Trophoblast cell (in vitro differentiated cells and primary cell): ENCODE measurements at regions not wholly inside any gene's neighbourhood (a gene's known extent, or its start where the extent isn't known, plus 50 kb on each side); places are given as distances from the start of the nearest gene placed in this dataset.

Source experiments
- DNase-seq, 2 donors: peaks; one replicate each; pipeline ENCODE4 v3.0.0-alpha.2; 2016
- H2AFZ ChIP-seq: 2 replicates; pipeline ENCODE4 v1.6.1; 2013; ENCODE audit warnings: low read length, moderate library complexity, mild to moderate bottlenecking; ENCODE audit not compliant: insufficient read depth, poor library complexity
- H2AK5ac ChIP-seq: 2 replicates; pipeline ENCODE4 v1.6.1; 2013; ENCODE audit warnings: mild to moderate bottlenecking, low read length
- H2BK120ac ChIP-seq: 2 replicates; pipeline ENCODE4 v1.6.1; 2013; ENCODE audit warnings: low read length, mild to moderate bottlenecking, moderate library complexity; ENCODE audit not compliant: insufficient read depth, poor library complexity
- H2BK12ac ChIP-seq: 2 replicates; pipeline ENCODE4 v1.6.1; 2013; ENCODE audit warnings: mild to moderate bottlenecking, low read length, moderate library complexity
- H2BK5ac ChIP-seq: 2 replicates; pipeline ENCODE4 v1.6.1; 2013; ENCODE audit warnings: low read length, low read depth, moderate library complexity, mild to moderate bottlenecking; ENCODE audit not compliant: poor library complexity
- H3K14ac ChIP-seq: 2 replicates; pipeline ENCODE4 v1.6.1; 2013; ENCODE audit warnings: mild to moderate bottlenecking, low read length
- H3K18ac ChIP-seq: 2 replicates; pipeline ENCODE4 v1.6.1; 2013; ENCODE audit warnings: mild to moderate bottlenecking, low read length
- H3K23ac ChIP-seq: 2 replicates; pipeline ENCODE4 v1.6.1; 2013; ENCODE audit warnings: low read length
- H3K27ac ChIP-seq: 2 replicates; pipeline ENCODE4 v1.5.1; 2013; ENCODE audit warnings: low read depth, mild to moderate bottlenecking, inconsistent platforms, low read length, moderate library complexity
- H3K27me3 ChIP-seq: 2 replicates; pipeline ENCODE4 v1.6.1; 2013; ENCODE audit warnings: inconsistent platforms, mild to moderate bottlenecking, low read length, moderate library complexity; ENCODE audit not compliant: insufficient read depth
- H3K36me3 ChIP-seq, 2 experiments: 1 replicate in 1 of 2; 2 replicates in 1 of 2; pipeline ENCODE4 v1.6.1; 2013; ENCODE audit warnings: low read length in 2 of 2, mild to moderate bottlenecking in 2 of 2, moderate library complexity in 1 of 2; ENCODE audit not compliant: insufficient read depth in 2 of 2, control insufficient read depth in 1 of 2
- H3K4ac ChIP-seq: 2 replicates; pipeline ENCODE4 v1.6.1; 2013; ENCODE audit warnings: low read depth, mild to moderate bottlenecking, low read length, moderate library complexity
- H3K4me1 ChIP-seq, 2 experiments: 1 replicate in 1 of 2; 2 replicates in 1 of 2; pipeline ENCODE4 v1.6.1; 2013; ENCODE audit warnings: low read length in 2 of 2, mild to moderate bottlenecking in 2 of 2, moderate library complexity in 1 of 2; ENCODE audit not compliant: insufficient read depth in 2 of 2, control insufficient read depth in 1 of 2
- H3K4me2 ChIP-seq: 2 replicates; pipeline ENCODE4 v1.6.1; 2013; ENCODE audit warnings: inconsistent platforms, mild to moderate bottlenecking, low read length, moderate library complexity
- H3K4me3 ChIP-seq: 2 replicates; pipeline ENCODE4 v1.5.1; 2013; ENCODE audit warnings: mild to moderate bottlenecking, low read depth, low read length, inconsistent platforms
- H3K79me1 ChIP-seq: one replicate; pipeline ENCODE4 v1.6.1; 2013; ENCODE audit warnings: low read length
- H3K79me2 ChIP-seq: 2 replicates; pipeline ENCODE4 v1.6.1; 2013; ENCODE audit warnings: low read length, mild to moderate bottlenecking; ENCODE audit not compliant: control insufficient read depth, insufficient read depth, poor library complexity
- H3K9ac ChIP-seq: 2 replicates; pipeline ENCODE4 v1.6.1; 2013; ENCODE audit warnings: mild to moderate bottlenecking, low read length
- H3K9me3 ChIP-seq: 2 replicates; pipeline ENCODE4 v1.6.1; 2013; ENCODE audit warnings: low read depth, mild to moderate bottlenecking, control low read depth, inconsistent platforms, low read length; ENCODE audit not compliant: insufficient read depth
- H4K12ac ChIP-seq: 2 replicates; pipeline ENCODE4 v1.6.1; 2013; ENCODE audit warnings: low read depth, mild to moderate bottlenecking, low read length, moderate library complexity
- H4K8ac ChIP-seq: 2 replicates; pipeline ENCODE4 v1.6.1; 2013; ENCODE audit warnings: low read depth, mild to moderate bottlenecking, low read length, moderate library complexity
- H4K91ac ChIP-seq: one replicate; pipeline ENCODE4 v1.6.1; 2013; ENCODE audit warnings: low read depth, mild to moderate bottlenecking, low read length, moderate library complexity
- WGBS: extraction: QIAGEN DNeasy Blood & Tissue Kit; methylation state at CpG from one replicate; pipeline ENCODE4 v1.1.7; 2013; ENCODE audit warnings: missing lambda C conversion rate; ENCODE audit not compliant: insufficient read length, insufficient coverage; ENCODE audit errors: extremely low coverage; 5-methylcytosine and 5-hydroxymethylcytosine counted together

GRCh38 chr6:149212206-149212605 lies 105.3 kb upstream of the TAB2 start:
- WGBS = no CpG with 5 or more reads among the region's 6 CpGs

GRCh38 chr6:149212892-149213801 lies 104.4 kb upstream of the TAB2 start:
- Histone ChIP-seq H3K18ac (no peak overlapping the region), H3K79me1 (peaks cover 5% of the 10 kb centered on the region), H3K4me3 (no peak overlapping the region)

More at GRCh38 chr6:149212206-149212605, 105.3 kb upstream of the TAB2 start:
- Histone ChIP-seq H3K27me3 (no peaks in the 10 kb centered on the region), H3K36me3 (no peaks in the 10 kb centered on the region), H3K79me1 (peaks cover 5% of the 10 kb centered on the region), H3K23ac (no peak overlapping the region), H4K8ac (no peak overlapping the region), H3K18ac (no peak overlapping the region), H3K4me3 (no peak overlapping the region), H2BK5ac (no peak overlapping the region), H4K12ac (no peak overlapping the region), H2AFZ (no peak overlapping the region), H2BK120ac (no peak overlapping the region), H3K27ac (no peak overlapping the region), H3K9me3 (no peaks in the 10 kb centered on the region), H3K4me2 (no peak overlapping the region), H4K91ac (no peak overlapping the region), H3K4ac (no peak overlapping the region), H3K79me2 (no peaks in the 10 kb centered on the region), H2AK5ac (no peak overlapping the region), H3K4me1 (peaks cover 9 to 14% of the 10 kb centered on the region in 2 experiments), H2BK12ac (no peak overlapping the region), H3K14ac (no peak overlapping the region), H3K9ac (no peak overlapping the region)
- DNase-seq = no peak

GRCh38 chr6:149213829-149214228 lies 103.7 kb upstream of the TAB2 start:
- no peak overlapping the region for H2BK5ac ChIP-seq
- no peak overlapping the region for H3K9ac ChIP-seq
- H3K27ac ChIP-seq = no peak overlapping the region
- no peak overlapping the region for H3K23ac ChIP-seq
- H3K36me3 ChIP-seq = no peaks in the 10 kb centered on the region
- no peak overlapping the region for H4K91ac ChIP-seq
- no peak overlapping the region for H3K18ac ChIP-seq
- no peak overlapping the region for H3K4ac ChIP-seq
- H3K79me2 ChIP-seq = no peaks in the 10 kb centered on the region
- no peaks in the 10 kb centered on the region for H3K9me3 ChIP-seq
- no peak overlapping the region for H3K4me3 ChIP-seq
- H3K4me2 ChIP-seq = no peak overlapping the region
- no peak overlapping the region for H2BK120ac ChIP-seq
- whole genome bisulfite sequencing = no CpG with 5 or more reads among the region's 4 CpGs
- no peak overlapping the region for H2AFZ ChIP-seq
- no peak overlapping the region for H4K8ac ChIP-seq
- no peak overlapping the region for H2BK12ac ChIP-seq
- peak in 1 of 2 donors; percentile 25 for DNase-seq
- H4K12ac ChIP-seq = no peak overlapping the region
- peaks cover 5% of the 10 kb centered on the region for H3K79me1 ChIP-seq
- H2AK5ac ChIP-seq = no peak overlapping the region
- peaks cover 9 to 14% of the 10 kb centered on the region in 2 experiments for H3K4me1 ChIP-seq
- no peak overlapping the region for H3K14ac ChIP-seq
- no peaks in the 10 kb centered on the region for H3K27me3 ChIP-seq

More at GRCh38 chr6:149212892-149213801, 104.4 kb upstream of the TAB2 start:
- H3K27ac ChIP-seq = no peak overlapping the region
- H3K79me2 ChIP-seq = no peaks in the 10 kb centered on the region
- H3K27me3 ChIP-seq = no peaks in the 10 kb centered on the region
- H3K9me3 ChIP-seq = no peaks in the 10 kb centered on the region
- no peak overlapping the region for H2BK5ac ChIP-seq
- H2AFZ ChIP-seq = no peak overlapping the region
- H2BK12ac ChIP-seq = peak overlapping the region; percentile 62
- no CpG with 5 or more reads among the region's 9 CpGs for WGBS
- no peak overlapping the region for H3K4ac ChIP-seq
- H3K9ac ChIP-seq = no peak overlapping the region
- H3K23ac ChIP-seq = no peak overlapping the region
- no peak overlapping the region for H4K12ac ChIP-seq
- no peak overlapping the region for H2BK120ac ChIP-seq
- H3K14ac ChIP-seq = no peak overlapping the region
- peak overlapping the region; percentile 68 for H2AK5ac ChIP-seq
- no peak for DNase-seq
- peaks cover 9 to 14% of the 10 kb centered on the region in 2 experiments for H3K4me1 ChIP-seq
- H4K8ac ChIP-seq = no peak overlapping the region
- no peak overlapping the region for H4K91ac ChIP-seq
- H3K4me2 ChIP-seq = no peak overlapping the region
- no peaks in the 10 kb centered on the region for H3K36me3 ChIP-seq

- no peak overlapping the region for H3K4me2 ChIP-seq
- WGBS = no CpG with 5 or more reads among the region's 4 CpGs
Observed at GRCh38 chr6:149216459-149216858, 101.1 kb upstream of the TAB2 start.

More at GRCh38 chr6:149216459-149216858, 101.1 kb upstream of the TAB2 start:
- H2BK5ac ChIP-seq = no peak overlapping the region
- DNase-seq = no peak
- no peak overlapping the region for H3K9ac ChIP-seq
- no peaks in the 10 kb centered on the region for H3K36me3 ChIP-seq
- H3K27ac ChIP-seq = no peak overlapping the region
- H3K9me3 ChIP-seq = no peaks in the 10 kb centered on the region
- no peak overlapping the region for H2AFZ ChIP-seq
- H3K4me1 ChIP-seq = peaks cover 1 to 4% of the 10 kb centered on the region in 2 experiments
- no peaks in the 10 kb centered on the region for H3K27me3 ChIP-seq
- H2BK120ac ChIP-seq = no peak overlapping the region
- H3K4me3 ChIP-seq = no peak overlapping the region
- no peak overlapping the region for H2AK5ac ChIP-seq
- H3K79me1 ChIP-seq = no peaks in the 10 kb centered on the region
- no peak overlapping the region for H2BK12ac ChIP-seq
- H3K23ac ChIP-seq = no peak overlapping the region
- H3K79me2 ChIP-seq = no peaks in the 10 kb centered on the region
- no peak overlapping the region for H3K14ac ChIP-seq
- no peak overlapping the region for H4K8ac ChIP-seq
- no peak overlapping the region for H4K12ac ChIP-seq
- H3K4ac ChIP-seq = no peak overlapping the region
- H4K91ac ChIP-seq = no peak overlapping the region
- no peak overlapping the region for H3K18ac ChIP-seq
